Keratinocyte (primary cell): ENCODE measurements at regions not wholly inside any gene's neighbourhood (a gene's known extent, or its start where the extent isn't known, plus 50 kb on each side); places are given as distances from the start of the nearest gene placed in this dataset.

Experiments used
- CTCF ChIP-seq, 3 experiments: IDR thresholded peaks in 1 of 3; conservative IDR thresholded peaks in 1 of 3; optimal IDR thresholded peaks in 1 of 3; 2 replicates in 2 of 3; 3 replicates in 1 of 3; pipeline versions ENCODE3 to v1.5.1; 2011; ENCODE audit warnings: low read length in 3 of 3, mild to moderate bottlenecking in 3 of 3, moderate library complexity in 2 of 3, control low read depth in 1 of 3, inconsistent platforms in 1 of 3; ENCODE audit not compliant: insufficient read depth in 2 of 3; ENCODE audit errors: extremely low read depth in 1 of 3
- EZH2 ChIP-seq: IDR thresholded peaks from one replicate; pipeline ENCODE4 v1.6.1; 2012; ENCODE audit warnings: inconsistent platforms, mild to moderate bottlenecking, low read length, moderate library complexity

- TF ChIP-seq CTCF (optimal IDR thresholded peaks at IDR 0.05 in 1 of 3, IDR thresholded peaks at IDR 0.05 in 1 of 3, conservative IDR thresholded peaks at IDR 0.05 in 1 of 3; ENCODE audit: extremely low read depth in 1 of 3, insufficient read depth in 2 of 3, low read length in 3 of 3) (no peak), EZH2 (no peak)
These were observed 55.6 kb upstream of the LAMA1 start for GRCh38 chr18:7173216-7173615.
